ENCODE measurements at regions not wholly inside any gene's neighbourhood (a gene's known extent, or its start where the extent isn't known, plus 50 kb on each side); places are given as distances from the start of the nearest gene placed in this dataset.

GRCh38 chr5:124949862-124950261 is 203.4 kb upstream of the ZNF608 start:
- H3K36me3 ChIP-seq (ENCODE audit: control insufficient read depth, insufficient read depth, low read length) = no peaks in the 10 kb centered on the region

GRCh38 chr5:124951105-124951504 is 204.7 kb upstream of the ZNF608 start:
- Histone ChIP-seq H3K27me3 (ENCODE audit: control insufficient read depth, insufficient read depth, low read length) (no peaks in the 10 kb centered on the region), H3K4me3 (ENCODE audit: low read depth, low read length) (no peak overlapping the region), H3K4me1 (ENCODE audit: control insufficient read depth, insufficient read depth, low read length) (no peaks in the 10 kb centered on the region), H3K9me3 (ENCODE audit: control insufficient read depth, insufficient read depth, low read length) (no peaks in the 10 kb centered on the region), H3K27ac (ENCODE audit: low read depth, low read length) (no peak overlapping the region), H3K36me3 (ENCODE audit: control insufficient read depth, insufficient read depth, low read length) (no peaks in the 10 kb centered on the region)
- DNase-seq (ENCODE audit: low read depth in 4 of 6, low spot score in 6 of 6) = no peak
- no CpG with 5 or more reads among the region's 3 CpGs for WGBS (ENCODE audit: insufficient coverage)

More at GRCh38 chr5:124949862-124950261, 203.4 kb upstream of the ZNF608 start:
- Histone ChIP-seq H3K27ac (ENCODE audit: low read depth, low read length) (no peak overlapping the region), H3K4me1 (ENCODE audit: control insufficient read depth, insufficient read depth, low read length) (no peaks in the 10 kb centered on the region), H3K4me3 (ENCODE audit: low read depth, low read length) (no peak overlapping the region), H3K27me3 (ENCODE audit: control insufficient read depth, insufficient read depth, low read length) (no peaks in the 10 kb centered on the region), H3K9me3 (ENCODE audit: control insufficient read depth, insufficient read depth, low read length) (no peaks in the 10 kb centered on the region)
- peak in 1 of 6 donors; percentile 41 for DNase-seq (ENCODE audit: low read depth in 4 of 6, low spot score in 6 of 6)
- 57% methylated on average over 1 of the region's 4 CpGs for WGBS (ENCODE audit: insufficient coverage)

- no peak overlapping the region for H3K4me3 ChIP-seq (ENCODE audit: low read depth, low read length)
- no peak overlapping the region for H3K27ac ChIP-seq (ENCODE audit: low read depth, low read length)
- WGBS (ENCODE audit: insufficient coverage) = no CpG with 5 or more reads among the region's 3 CpGs
- H3K36me3 ChIP-seq (ENCODE audit: control insufficient read depth, insufficient read depth, low read length) = no peaks in the 10 kb centered on the region
- no peaks in the 10 kb centered on the region for H3K4me1 ChIP-seq (ENCODE audit: control insufficient read depth, insufficient read depth, low read length)
- no peaks in the 10 kb centered on the region for H3K27me3 ChIP-seq (ENCODE audit: control insufficient read depth, insufficient read depth, low read length)
- DNase-seq (ENCODE audit: low read depth in 4 of 6, low spot score in 6 of 6) = no peak
- no peaks in the 10 kb centered on the region for H3K9me3 ChIP-seq (ENCODE audit: control insufficient read depth, insufficient read depth, low read length)
Measured at GRCh38 chr5:124951661-124952060, 205.2 kb upstream of the ZNF608 start.

GRCh38 chr5:124952079-124952478 is 205.6 kb upstream of the ZNF608 start:
- WGBS (ENCODE audit: insufficient coverage) = 83% methylated on average over 1 of the region's 7 CpGs
- H3K4me1 ChIP-seq (ENCODE audit: control insufficient read depth, insufficient read depth, low read length) = no peaks in the 10 kb centered on the region
- DNase-seq (ENCODE audit: low read depth in 4 of 6, low spot score in 6 of 6) = no peak
- H3K36me3 ChIP-seq (ENCODE audit: control insufficient read depth, insufficient read depth, low read length) = no peaks in the 10 kb centered on the region
- H3K27ac ChIP-seq (ENCODE audit: low read depth, low read length) = no peak overlapping the region
- no peaks in the 10 kb centered on the region for H3K27me3 ChIP-seq (ENCODE audit: control insufficient read depth, insufficient read depth, low read length)
- H3K4me3 ChIP-seq (ENCODE audit: low read depth, low read length) = no peak overlapping the region
- no peaks in the 10 kb centered on the region for H3K9me3 ChIP-seq (ENCODE audit: control insufficient read depth, insufficient read depth, low read length)

GRCh38 chr5:124952566-124952965 is 206.1 kb upstream of the ZNF608 start:
- Histone ChIP-seq H3K4me3 (ENCODE audit: low read depth, low read length) (no peak overlapping the region), H3K9me3 (ENCODE audit: control insufficient read depth, insufficient read depth, low read length) (no peaks in the 10 kb centered on the region), H3K4me1 (ENCODE audit: control insufficient read depth, insufficient read depth, low read length) (no peaks in the 10 kb centered on the region), H3K27me3 (ENCODE audit: control insufficient read depth, insufficient read depth, low read length) (no peaks in the 10 kb centered on the region), H3K27ac (ENCODE audit: low read depth, low read length) (no peak overlapping the region), H3K36me3 (ENCODE audit: control insufficient read depth, insufficient read depth, low read length) (no peaks in the 10 kb centered on the region)
- no peak for DNase-seq (ENCODE audit: low read depth in 4 of 6, low spot score in 6 of 6)
- WGBS (ENCODE audit: insufficient coverage) = no CpG with 5 or more reads among the region's 2 CpGs

- Histone ChIP-seq H3K4me1 (ENCODE audit: control insufficient read depth, insufficient read depth, low read length) (no peaks in the 10 kb centered on the region), H3K27ac (ENCODE audit: low read depth, low read length) (no peak overlapping the region), H3K4me3 (ENCODE audit: low read depth, low read length) (no peak overlapping the region), H3K27me3 (ENCODE audit: control insufficient read depth, insufficient read depth, low read length) (no peaks in the 10 kb centered on the region), H3K9me3 (ENCODE audit: control insufficient read depth, insufficient read depth, low read length) (no peaks in the 10 kb centered on the region), H3K36me3 (ENCODE audit: control insufficient read depth, insufficient read depth, low read length) (no peaks in the 10 kb centered on the region)
- no peak for DNase-seq (ENCODE audit: low read depth in 4 of 6, low spot score in 6 of 6)
- WGBS (ENCODE audit: insufficient coverage) = no CpG with 5 or more reads among the region's 2 CpGs
Measured at GRCh38 chr5:124954784-124955183, 208.3 kb upstream of the ZNF608 start.

GRCh38 chr5:124956471-124957029 is 210.1 kb upstream of the ZNF608 start:
- 56% methylated on average over 1 of the region's 1 CpG for WGBS (ENCODE audit: insufficient coverage)
- peak in 2 of 6 donors; percentile 63 to 73 for DNase-seq (ENCODE audit: low read depth in 4 of 6, low spot score in 6 of 6)

GRCh38 chr5:124957063-124957462 is 210.6 kb upstream of the ZNF608 start:
- Histone ChIP-seq H3K27me3 (ENCODE audit: control insufficient read depth, insufficient read depth, low read length) (no peaks in the 10 kb centered on the region), H3K27ac (ENCODE audit: low read depth, low read length) (no peak overlapping the region), H3K9me3 (ENCODE audit: control insufficient read depth, insufficient read depth, low read length) (no peaks in the 10 kb centered on the region), H3K4me3 (ENCODE audit: low read depth, low read length) (no peak overlapping the region), H3K36me3 (ENCODE audit: control insufficient read depth, insufficient read depth, low read length) (no peaks in the 10 kb centered on the region), H3K4me1 (ENCODE audit: control insufficient read depth, insufficient read depth, low read length) (no peaks in the 10 kb centered on the region)
- 100% methylated on average over 1 of the region's 5 CpGs for WGBS (ENCODE audit: insufficient coverage)
- DNase-seq (ENCODE audit: low read depth in 4 of 6, low spot score in 6 of 6) = no peak

More at GRCh38 chr5:124956471-124957029, 210.1 kb upstream of the ZNF608 start:
- H3K27ac ChIP-seq (ENCODE audit: low read depth, low read length) = no peak overlapping the region
- H3K4me1 ChIP-seq (ENCODE audit: control insufficient read depth, insufficient read depth, low read length) = no peaks in the 10 kb centered on the region
- no peaks in the 10 kb centered on the region for H3K36me3 ChIP-seq (ENCODE audit: control insufficient read depth, insufficient read depth, low read length)
- H3K9me3 ChIP-seq (ENCODE audit: control insufficient read depth, insufficient read depth, low read length) = no peaks in the 10 kb centered on the region
- H3K4me3 ChIP-seq (ENCODE audit: low read depth, low read length) = no peak overlapping the region
- no peaks in the 10 kb centered on the region for H3K27me3 ChIP-seq (ENCODE audit: control insufficient read depth, insufficient read depth, low read length)

- H3K27me3 ChIP-seq (ENCODE audit: control insufficient read depth, insufficient read depth, low read length) = no peaks in the 10 kb centered on the region
- no peaks in the 10 kb centered on the region for H3K36me3 ChIP-seq (ENCODE audit: control insufficient read depth, insufficient read depth, low read length)
- H3K4me1 ChIP-seq (ENCODE audit: control insufficient read depth, insufficient read depth, low read length) = peaks cover 9% of the 10 kb centered on the region
- DNase-seq (ENCODE audit: low read depth in 4 of 6, low spot score in 6 of 6) = no peak
- H3K9me3 ChIP-seq (ENCODE audit: control insufficient read depth, insufficient read depth, low read length) = no peaks in the 10 kb centered on the region
- WGBS (ENCODE audit: insufficient coverage) = 92% methylated on average over 3 of the region's 4 CpGs
- H3K4me3 ChIP-seq (ENCODE audit: low read depth, low read length) = no peak overlapping the region
- no peak overlapping the region for H3K27ac ChIP-seq (ENCODE audit: low read depth, low read length)
Measured at GRCh38 chr5:124960266-124960665, 213.8 kb upstream of the ZNF608 start.

- Histone ChIP-seq H3K36me3 (ENCODE audit: control insufficient read depth, insufficient read depth, low read length) (no peaks in the 10 kb centered on the region), H3K4me3 (ENCODE audit: low read depth, low read length) (no peak overlapping the region), H3K4me1 (ENCODE audit: control insufficient read depth, insufficient read depth, low read length) (peaks cover 9% of the 10 kb centered on the region), H3K27me3 (ENCODE audit: control insufficient read depth, insufficient read depth, low read length) (no peaks in the 10 kb centered on the region), H3K9me3 (ENCODE audit: control insufficient read depth, insufficient read depth, low read length) (no peaks in the 10 kb centered on the region), H3K27ac (ENCODE audit: low read depth, low read length) (no peak overlapping the region)
- DNase-seq (ENCODE audit: low read depth in 4 of 6, low spot score in 6 of 6) = no peak
- no CpG with 5 or more reads among the region's 4 CpGs for WGBS (ENCODE audit: insufficient coverage)
Measured at GRCh38 chr5:124961521-124961920, 215.1 kb upstream of the ZNF608 start.
